Activated CD4-positive, CD25-positive, alpha-beta regulatory T cell treated with anti-CD3 and anti-CD28 coated beads, Interleukin-2, amount 50 U/mL, for 24 hours (primary cell): ENCODE measurements at regions not wholly inside any gene's neighbourhood (a gene's known extent, or its start where the extent isn't known, plus 50 kb on each side); places are given as distances from the start of the nearest gene placed in this dataset.
"Not testable (repeated sequence)": the region's sequence is repeated elsewhere in the genome, so short reads cannot be mapped to it uniquely, and the experiment has no call there.

Experiments used
- ATAC-seq, 2 donors: fragments of 150-1000 bp; cut with Tn5 transposase; one replicate each; pipeline ENCODE4 v1.10.0; 2021; ENCODE audit warnings: mild to moderate bottlenecking in 1 of 2, moderate library complexity in 1 of 2

DNA sequence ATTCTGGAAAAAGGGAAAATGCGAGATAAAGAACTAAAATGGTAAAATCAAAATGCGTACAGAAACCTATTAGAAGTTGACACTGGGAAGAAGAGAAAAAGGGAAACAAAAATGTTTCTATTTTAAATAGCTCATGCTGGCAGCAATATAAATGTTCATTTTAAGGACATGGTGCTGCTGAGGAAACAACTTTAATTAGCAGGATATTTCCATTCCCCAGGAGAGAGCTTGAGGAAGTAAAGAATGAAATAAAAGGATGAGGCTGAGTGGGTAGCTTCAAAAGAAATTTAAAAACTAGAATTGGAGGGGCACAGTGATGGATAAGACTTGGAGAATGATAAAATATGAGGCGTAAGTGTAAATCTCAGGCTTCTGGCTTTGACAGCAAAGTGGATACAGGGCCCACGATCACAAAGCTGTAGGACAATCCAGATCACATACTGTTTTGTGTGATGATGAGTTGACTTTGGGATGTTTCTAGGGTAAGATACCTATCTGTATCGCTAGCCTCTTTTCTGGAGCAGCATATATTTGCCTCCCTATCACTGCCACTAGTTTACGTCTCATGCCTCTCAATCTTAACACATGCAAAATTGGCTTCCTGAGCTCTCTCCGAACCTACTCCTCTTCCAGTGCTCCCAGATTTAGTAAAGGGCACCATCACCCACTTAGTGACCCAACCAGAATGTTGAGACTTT lies 571.3 kb upstream of the MIR17HG start:
- ATAC-seq: no peak

DNA sequence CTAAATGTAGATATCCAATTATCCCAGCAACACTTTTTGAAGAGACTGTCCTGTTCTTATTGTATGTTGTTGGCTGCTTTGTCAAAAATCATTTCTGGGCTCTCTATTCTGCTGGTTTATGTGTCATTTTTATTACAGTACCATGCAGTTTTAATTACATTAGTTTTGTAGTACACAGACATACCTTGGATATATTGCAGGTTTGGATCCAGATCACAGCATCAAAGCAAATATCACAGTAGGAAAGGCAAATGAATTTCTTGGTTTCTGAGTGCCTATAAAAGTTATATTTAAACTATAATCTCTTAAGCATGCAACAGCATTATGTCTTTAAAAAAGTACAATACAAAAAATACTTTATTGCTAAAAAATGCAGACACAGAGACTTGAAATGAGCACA lies 564.2 kb upstream of the MIR17HG start:
- no peak for ATAC-seq

DNA sequence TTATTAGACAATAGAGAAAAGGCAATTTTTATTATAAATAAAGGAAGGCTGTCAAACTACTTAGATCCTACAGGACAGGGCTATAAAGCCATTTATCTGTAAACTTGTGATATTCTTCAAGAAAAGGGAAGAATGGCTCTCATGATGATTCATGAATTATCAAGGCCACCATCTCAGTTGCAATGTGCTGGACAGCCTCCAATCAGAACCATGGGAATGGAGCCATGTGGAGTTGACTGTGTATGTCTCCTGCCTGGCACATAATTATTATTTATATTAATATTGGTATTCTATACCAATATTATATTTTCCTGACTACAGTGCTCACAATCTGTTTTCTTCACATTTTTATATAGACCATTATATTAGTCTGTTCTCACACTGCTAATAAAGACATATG lies 560.5 kb upstream of the MIR17HG start:
- no peak for ATAC-seq

DNA sequence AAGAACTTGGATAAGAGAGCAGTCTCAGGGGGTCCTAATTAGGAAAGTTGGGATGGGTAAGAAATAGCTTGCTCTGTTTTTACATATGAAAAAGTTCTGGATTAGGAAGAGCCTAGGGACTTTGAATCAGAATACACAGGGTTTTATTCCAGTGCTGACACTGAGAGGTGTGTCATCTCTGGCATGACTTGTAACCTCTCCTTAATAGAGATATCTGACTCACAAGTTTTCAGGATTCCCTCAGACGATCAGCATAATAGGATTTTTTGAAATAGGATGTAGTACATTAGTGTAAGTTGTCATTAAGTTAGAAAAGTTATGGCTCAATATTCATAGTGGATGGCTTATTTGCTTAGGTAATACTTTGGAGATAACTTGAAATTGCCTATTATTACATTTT lies 555.2 kb upstream of the MIR17HG start:
- no peak for ATAC-seq

DNA sequence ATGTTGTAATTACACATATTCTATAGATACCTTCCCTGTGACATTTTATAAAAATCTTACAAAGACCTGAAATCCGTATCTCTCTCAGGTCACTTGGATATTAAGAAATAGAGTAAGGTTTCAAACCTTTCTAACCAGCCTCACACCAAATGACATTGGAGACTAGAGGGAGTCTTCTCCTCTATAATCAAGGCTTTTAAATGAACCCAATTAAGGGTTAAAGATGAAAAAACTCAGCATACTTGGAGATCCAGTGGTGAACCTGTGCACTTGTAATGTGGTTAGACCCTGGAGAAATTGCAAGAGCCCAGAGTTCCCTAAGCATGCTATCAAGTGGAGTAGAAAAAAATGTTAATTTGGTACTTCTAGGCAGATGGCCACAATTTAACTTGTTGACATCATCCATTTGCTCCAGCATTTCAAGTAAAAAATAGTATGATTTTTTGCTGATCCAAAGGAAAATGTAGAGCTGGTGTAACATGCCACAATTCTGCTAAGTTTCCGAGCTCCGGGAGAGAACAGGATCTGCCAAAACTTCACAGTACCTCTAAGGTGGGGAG lies 554.1 kb upstream of the MIR17HG start:
- no peak for ATAC-seq

DNA sequence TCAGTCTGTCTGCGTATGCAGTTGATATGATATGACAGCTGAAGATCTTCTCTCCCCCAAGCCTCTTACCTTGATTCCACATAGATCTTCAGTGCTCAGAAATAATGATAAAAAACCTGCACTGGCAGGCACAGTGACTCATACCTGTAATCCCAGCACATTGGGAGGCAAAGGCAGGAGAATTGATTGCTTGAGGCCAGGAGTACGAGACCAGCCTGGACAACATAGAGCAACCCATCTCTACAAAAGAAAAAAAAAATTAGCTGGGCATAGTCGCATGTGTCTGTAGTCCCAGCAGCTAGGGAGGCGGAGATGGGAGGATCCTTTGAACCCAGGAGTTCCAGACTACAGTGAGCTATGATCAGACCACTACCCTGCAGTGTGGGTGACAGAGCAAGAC lies 551.0 kb upstream of the MIR17HG start:
- no peak for ATAC-seq

DNA sequence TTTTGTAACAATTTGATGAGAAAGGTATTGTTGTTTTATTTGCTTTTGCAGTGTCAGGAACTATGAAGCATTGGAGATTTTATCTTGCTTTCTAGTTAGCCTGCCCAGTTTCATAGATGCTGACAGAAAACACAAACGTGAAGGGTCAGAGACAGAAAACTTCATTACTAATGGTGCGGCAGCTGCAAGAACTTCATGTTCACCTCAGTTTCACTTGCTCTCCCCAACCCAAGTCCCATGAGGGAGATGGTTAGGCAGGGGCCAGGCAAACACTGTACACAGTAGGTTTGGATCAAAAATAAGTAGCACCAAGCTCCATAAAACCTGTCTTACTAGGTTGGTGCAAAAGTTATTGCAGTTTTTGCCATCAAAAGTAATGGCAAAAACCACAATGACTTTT lies 550.2 kb upstream of the MIR17HG start:
- no peak for ATAC-seq

DNA sequence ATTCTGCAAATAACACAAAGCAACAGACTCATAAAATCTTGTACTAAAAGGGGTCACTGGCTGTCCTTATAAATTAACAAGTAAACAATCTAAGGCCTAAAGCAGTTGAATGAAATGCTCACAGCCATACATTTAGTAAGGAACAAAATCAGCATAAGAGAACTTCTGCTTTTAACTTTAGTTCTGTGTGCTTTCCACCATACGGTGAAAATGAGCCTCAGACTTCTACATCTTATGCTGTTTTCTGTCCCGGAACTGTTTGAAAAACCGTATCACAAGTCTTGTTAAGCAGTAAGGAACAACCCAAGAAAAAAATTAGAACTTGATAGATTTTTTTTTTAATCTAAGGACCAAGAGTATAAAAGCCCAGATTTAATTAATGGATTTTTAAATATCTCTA lies 549.1 kb upstream of the MIR17HG start:
- ATAC-seq: no peak

DNA sequence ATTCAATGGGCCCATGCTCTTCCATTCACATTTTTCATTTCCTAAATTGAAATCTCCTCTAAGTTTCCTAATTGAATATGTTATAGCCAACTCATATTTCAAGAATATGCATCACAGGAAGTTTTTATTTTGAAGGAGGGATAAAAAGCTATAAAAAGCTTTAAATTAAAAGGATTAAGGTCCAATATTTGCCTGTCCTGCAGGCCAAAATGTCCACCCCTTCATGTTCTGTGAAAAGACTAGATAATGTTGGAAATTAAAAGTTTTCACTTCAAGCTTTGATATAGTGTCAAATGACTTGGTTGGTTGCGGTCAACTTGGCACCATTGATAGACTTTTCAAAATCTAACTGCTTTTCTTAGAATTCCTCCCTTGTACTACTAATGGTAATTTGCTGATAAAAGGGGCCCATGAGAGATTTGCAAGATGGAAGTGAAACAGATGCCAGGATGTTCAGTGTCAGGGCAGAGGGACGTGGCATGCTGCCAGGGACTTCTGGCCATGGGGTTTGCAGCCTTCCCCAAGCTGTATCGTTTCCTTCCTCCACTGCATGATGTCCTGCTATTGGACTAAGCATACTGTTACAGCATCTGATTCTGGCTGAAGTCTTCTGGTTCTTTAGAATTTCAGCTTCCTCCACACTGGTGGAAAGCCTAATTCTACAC lies 547.3 kb upstream of the MIR17HG start:
- no peak for ATAC-seq

DNA sequence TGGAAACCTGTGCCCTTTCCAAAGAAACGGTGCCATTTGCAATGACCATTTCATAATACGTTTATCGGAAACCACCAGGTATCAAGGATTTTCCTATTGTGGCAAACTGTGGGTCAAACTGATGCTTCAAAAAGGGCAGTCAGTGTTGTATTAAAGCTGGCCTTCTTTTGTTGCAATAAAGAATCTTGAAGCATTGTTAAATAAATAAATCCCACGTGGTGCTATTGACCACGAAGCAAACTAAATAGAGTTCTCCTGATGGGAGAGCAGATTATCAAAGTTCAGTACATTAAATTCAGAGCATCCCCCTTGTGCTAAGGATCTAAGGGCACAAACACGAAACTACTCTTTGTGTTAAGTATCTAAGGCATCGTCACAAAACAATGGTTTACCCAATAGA lies 545.9 kb upstream of the MIR17HG start:
- no peak for ATAC-seq

DNA sequence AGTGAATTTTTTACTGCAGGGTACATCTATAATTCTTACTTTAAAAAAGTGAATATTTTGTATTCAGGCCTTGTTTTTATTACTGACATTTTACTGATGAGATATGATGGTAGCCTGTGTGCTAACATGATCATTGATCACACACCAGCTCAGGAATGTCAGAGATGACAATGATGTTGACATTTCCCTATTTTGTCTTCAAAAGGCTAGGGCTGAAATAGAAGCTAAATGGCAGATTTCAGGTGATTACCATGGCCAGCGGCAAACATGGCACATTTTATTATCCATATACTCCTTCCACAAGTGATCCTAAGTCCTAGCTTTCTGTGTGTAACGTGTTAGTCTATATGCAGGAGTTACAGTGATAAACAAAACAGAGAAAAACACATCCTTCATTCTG lies 544.3 kb upstream of the MIR17HG start:
- ATAC-seq: no peak

DNA sequence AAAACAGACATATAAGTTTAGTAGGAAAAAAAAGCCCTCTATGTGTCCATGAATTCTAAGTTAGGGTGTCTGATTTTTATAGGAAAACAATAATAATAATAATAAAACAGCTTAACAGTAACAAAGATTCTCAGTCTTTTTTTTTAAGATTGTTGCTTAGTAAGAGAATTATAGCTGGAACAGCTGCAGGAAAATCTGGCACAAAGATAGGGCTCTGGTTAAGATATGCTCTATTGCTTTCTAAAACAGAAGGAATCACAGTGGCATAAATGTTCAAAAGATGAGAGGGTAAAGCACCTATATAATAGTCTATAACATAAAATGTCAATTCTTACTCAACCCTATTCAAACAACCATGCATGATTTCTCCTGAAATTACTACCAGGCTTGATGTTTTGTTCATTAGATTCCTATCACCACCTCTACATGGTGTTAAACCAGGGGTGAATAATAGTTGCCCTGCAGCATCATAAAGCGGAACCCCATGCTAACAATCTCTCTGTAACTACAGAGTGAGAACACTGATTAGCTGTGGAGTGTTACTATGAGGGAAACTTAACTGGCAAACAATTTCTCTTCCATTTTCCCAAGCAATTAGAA lies 541.4 kb upstream of the MIR17HG start:
- no peak for ATAC-seq

DNA sequence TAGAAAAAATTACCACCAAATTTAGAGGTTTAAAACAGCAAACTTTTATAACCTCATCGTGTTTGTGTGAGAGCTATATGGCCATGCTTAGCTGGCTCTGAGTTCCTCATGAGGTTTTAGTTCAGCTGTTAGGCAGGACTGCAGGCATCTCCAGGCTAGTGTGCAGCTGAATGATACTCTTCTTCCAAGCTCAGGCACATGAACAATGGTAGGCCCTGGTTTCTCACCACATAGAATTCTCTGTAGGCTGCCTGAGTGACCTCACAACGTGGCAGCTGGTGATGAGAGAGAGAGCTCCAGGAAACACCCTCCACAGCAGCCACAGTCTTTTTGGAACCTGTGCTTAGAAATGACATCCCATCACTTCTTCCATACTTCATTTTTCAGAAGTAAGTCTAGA lies 540.6 kb upstream of the MIR17HG start:
- no peak for ATAC-seq

DNA sequence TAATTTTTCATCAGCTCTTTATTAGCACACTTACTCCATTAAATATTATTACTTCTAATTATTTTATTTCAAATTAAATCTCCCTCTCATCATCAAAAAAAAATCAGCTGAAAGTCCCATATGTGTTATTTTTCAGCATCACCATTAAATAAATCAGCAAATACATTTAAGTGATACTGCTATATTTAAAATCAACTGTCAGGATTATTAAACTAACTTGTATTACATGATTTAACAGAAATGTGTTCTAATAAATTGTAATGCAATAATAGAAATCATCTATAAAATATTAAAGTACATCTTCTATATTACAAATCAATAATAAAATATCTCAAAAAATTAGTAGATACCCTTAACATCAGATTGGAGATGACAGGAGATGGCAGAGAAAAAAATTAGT lies 538.6 kb upstream of the MIR17HG start:
- no peak for ATAC-seq

DNA sequence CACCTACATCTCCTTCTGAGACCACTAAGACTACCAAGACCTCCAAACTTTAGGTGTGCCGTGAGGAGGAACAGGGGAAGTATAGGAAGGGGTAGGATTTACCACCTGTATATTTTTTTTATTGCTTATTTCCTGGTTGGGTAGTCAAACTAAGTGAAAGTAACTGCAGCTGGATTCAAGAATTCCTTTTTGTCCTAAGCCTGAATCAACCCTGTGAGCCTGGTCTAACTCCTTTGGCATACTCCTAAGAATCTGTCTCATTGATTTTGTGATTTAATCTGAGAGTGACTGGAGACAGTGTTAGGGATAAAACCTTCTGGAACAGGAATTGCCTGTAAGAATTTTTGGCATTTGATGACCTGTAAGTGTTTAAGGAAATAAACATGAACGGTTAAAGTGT lies 523.5 kb upstream of the MIR17HG start:
- no peak for ATAC-seq

DNA sequence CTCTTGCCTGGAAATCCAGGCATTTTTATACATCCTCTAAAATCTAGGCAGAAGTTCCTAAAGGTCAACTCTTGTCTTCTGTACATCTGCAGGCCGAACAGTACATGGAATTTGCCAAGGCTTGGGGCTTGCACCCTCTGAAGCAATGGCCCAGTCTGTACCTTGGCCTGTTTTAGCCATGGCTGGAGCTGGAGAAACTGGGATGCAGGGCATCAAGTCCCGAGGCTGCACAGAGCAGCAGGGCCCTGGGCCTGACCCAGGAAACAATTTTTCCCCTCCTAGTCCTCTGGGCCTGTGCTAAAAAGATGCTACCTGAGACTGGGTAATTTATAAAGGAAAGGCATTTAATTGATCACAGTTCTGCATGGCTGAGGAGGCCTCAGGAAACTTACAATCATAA lies 520.8 kb upstream of the MIR17HG start:
- ATAC-seq: no peak

DNA sequence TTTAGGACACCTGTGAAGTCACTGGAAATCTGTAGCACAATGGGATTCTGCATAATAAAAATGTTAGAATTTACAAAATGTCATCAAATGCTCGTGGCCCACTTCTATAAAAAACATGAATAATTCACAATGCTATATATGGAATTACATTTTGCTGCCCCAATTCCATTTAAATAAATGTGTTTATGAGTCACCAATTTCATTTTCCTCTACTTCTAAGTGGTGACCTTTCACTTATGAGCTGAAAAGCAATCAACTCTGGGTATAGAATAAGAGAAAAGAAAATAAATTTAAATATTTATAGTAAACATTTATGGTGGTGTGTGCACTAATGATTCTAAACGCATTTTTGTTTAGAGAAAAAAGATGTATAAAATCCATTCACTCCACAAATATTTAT lies 516.7 kb upstream of the MIR17HG start:
- no peak for ATAC-seq

DNA sequence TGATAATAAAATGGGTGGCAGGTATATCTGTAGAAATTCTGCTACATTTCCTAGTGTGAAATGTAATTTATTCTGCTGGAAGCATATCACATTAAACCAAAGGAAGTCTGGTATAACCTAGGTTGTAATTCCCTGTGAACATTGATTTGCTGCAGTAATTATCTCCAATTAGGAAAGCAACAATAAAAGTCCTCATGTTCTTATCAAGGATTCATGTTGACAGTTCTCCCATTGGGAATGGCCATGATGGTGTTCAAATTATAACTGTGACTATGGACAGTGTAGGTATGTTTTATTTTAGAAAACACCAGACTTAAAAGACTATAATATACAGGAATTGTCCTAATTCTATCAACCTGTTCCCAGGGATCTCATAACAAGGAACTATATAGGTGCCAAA lies 513.5 kb upstream of the MIR17HG start:
- ATAC-seq: no peak

DNA sequence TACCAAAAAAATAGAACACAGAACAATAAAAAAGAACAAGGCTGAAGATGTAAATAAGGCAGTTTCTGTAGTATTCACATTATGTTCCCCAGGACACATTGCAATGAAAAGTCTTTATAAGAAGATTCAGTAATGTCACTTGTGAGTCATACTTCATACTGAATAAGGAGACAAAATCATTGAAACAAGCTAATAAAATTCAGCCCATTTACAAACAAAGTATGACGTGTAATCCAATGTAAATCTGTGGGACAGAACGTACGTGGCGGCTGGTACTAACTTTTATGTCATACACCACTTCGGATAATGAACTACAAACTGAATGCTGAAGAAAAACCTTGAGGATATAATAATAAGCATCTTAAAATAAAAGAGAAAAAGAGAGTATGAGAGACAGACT lies 512.8 kb upstream of the MIR17HG start:
- no peak for ATAC-seq

DNA sequence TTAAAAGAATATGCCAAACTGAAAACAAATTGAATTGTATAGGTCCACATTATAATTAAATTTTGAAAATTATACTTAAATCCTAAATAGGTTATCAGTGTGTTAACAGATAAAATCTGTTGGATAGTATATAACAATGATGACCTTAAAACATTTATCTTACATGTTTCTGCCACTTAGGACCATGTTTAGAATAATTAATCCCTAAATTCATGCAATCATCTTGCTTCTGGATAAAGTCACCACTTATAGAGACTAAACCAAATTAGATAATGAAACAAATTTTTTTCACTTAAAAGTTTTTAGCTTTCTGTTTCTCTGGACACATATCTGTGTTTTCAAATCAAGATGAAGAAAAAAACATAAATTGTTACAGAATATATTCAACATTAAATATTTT lies 511.7 kb upstream of the MIR17HG start:
- no peak for ATAC-seq

DNA sequence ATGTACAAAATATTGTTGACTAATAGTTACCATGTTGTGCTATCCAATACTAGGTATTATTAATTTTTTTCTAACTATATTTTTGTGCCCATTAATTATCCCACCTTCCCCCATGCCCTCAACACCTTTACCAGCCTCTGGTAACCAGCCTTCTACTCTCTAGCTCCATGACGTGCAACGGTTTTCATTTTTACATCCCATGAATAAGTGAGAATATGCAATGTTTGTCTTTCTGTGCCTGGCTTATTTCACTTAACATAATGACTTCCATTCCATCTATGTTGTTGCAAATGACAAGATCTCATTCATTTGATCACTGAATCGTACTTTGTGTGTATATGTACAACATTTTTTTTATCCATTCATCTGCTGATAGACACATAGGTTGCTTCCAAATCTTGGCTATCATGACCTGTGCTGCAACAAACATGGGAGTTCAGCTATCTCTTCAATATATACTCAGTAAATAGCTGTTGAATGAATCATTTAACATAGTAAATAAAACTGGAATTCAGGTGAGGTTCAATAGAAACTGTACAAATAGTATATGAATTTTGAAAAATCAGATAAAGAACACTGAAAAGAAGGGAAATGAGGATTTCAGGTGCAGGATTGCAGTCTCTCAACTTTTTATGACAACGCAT lies 509.0 kb upstream of the MIR17HG start:
- no peak for ATAC-seq

DNA sequence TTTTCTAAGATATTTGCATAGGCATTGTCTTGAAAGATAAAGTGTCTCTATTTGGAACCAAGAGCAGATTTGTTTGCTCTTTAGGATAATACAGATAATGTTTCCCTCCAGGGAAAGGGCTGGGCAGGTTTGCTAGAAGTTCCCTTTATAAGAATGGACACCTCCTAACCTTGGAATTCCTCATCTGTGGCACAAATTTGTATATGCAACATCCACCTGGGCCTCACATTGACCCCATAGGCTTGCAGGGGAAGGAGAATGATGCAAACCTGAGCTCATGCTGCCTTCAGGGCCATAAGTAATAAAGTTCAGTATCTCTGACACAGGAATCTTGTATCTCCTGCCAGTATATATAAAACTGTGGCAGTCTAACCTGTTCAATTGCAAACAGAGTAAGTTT lies 508.4 kb upstream of the MIR17HG start:
- ATAC-seq: no peak

DNA sequence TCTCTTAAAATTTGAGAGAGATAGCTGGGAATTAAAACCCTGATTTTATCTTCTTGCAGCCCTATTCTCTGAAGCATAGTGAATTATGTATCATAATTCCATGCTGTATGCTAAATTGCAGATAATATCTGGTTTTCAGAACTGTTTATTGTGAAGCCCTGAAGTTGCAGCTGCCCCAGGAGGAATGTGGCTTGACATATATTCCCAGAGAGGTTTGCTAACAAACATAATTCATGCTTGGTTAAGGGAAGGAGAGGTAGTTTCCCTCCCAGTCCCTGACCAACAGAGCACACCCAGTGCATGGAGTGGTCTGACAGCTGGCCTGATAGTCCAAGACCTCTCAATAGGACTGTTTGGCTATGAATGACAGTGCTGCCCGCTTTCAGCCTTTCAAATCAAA lies 500.6 kb upstream of the MIR17HG start:
- no peak for ATAC-seq

DNA sequence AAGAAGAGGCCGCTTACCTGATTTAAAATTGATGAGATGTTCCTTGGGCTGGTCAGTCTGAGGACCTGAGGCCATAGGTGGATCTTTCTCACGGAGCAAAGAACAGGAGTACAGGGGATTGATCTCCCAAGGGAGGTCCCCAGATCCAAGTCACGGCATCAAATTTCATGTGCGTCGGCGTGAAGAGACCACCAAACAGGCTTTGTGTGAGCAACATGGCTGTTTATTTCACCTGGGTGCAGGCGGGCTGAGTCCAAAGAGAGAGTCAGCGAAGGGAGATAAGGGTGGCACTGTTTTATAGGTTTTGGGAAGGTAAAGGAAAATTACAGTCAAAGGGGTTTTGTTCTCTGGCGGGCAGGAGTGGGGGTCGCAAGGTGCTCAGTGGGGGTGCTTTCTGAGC lies 493.8 kb upstream of the MIR17HG start:
- not testable (repeated sequence) for ATAC-seq
